ENCODE measurements at regions not wholly inside any gene's neighbourhood (a gene's known extent, or its start where the extent isn't known, plus 50 kb on each side); places are given as distances from the start of the nearest gene placed in this dataset.

- peak overlapping the region in 8 of 9 donors; percentile 36 to 60 (median 48) for H3K27ac Mint-ChIP-seq
- peaks cover 0 to 66% (median 0%) of the 10 kb centered on the region in 5 donors for H3K27me3 Mint-ChIP-seq
- DNase-seq (peak in 4 of 9 donors; percentile 16 to 40 (median 32)), ATAC-seq (peak; percentile 42)
- no peaks in the 10 kb centered on the region for H3K36me3 ChIP-seq (ENCODE audit: control insufficient read depth in 2 of 3, insufficient read depth in 3 of 3, low read length in 3 of 3)
- peaks cover 0 to 6% (median 0%) of the 10 kb centered on the region in 5 donors for H3K36me3 Mint-ChIP-seq
- H3K9me3 Mint-ChIP-seq: peaks cover 0 to 3% (median 0%) of the 10 kb centered on the region in 11 donors
- ChIA-PET POLR2A (interaction anchor here (0.6 kb wide), 1 partner anchor 82 kb away, joined by 4 read pairs; no protein-coding TSS in a partner anchor), CTCF (interaction anchor here (0.6 to 1.2 kb wide), 2 partner anchors 372 to 876 kb away, joined by 3 read pairs; no protein-coding TSS in a partner anchor)
- peak overlapping the region; percentile 42 to 81 (median 72) for H3K4me3 Mint-ChIP-seq
- H3K9me3 ChIP-seq (ENCODE audit: control insufficient read depth in 2 of 3, low read length in 3 of 3): no peaks in the 10 kb centered on the region
- peaks cover 21 to 38% of the 10 kb centered on the region in 2 donors for H3K4me1 ChIP-seq (ENCODE audit: control insufficient read depth in 2 of 2, insufficient read depth in 2 of 2, low read length in 2 of 2)
- H3K27ac ChIP-seq (ENCODE audit: low read depth, low read length): no peak overlapping the region
- H3K4me1 Mint-ChIP-seq: peaks cover 47 to 54% (median 52%) of the 10 kb centered on the region in 7 donors
- peak overlapping the region; percentile 31 for H3K4me3 ChIP-seq (ENCODE audit: low read length)
- intact Hi-C loops (cut with micrococcal nuclease): no loop called here
- H3K27me3 ChIP-seq (ENCODE audit: control insufficient read depth in 2 of 2, insufficient read depth in 2 of 2, low read length in 2 of 2): no peaks in the 10 kb centered on the region
Measured at GRCh38 chr15:70451821-70452653, 311.3 kb downstream of the UACA start.

GRCh38 chr15:70450142-70450443 lies 313.3 kb downstream of the UACA start:
- Mint-ChIP-seq H3K36me3 (peaks cover 0 to 6% (median 0%) of the 10 kb centered on the region in 5 donors), H3K27me3 (peaks cover 0 to 69% (median 0%) of the 10 kb centered on the region in 5 donors), H3K4me1 (peaks cover 48 to 59% (median 56%) of the 10 kb centered on the region in 7 donors), H3K4me3 (peak overlapping the region in 1 of 10 donors; percentile 17), H3K27ac (peak overlapping the region in 2 of 9 donors; percentile 41 to 63), H3K9me3 (peaks cover 0 to 3% (median 0%) of the 10 kb centered on the region in 11 donors)
- no peaks in the 10 kb centered on the region for H3K9me3 ChIP-seq (ENCODE audit: control insufficient read depth in 2 of 3, low read length in 3 of 3)
- H3K4me1 ChIP-seq (ENCODE audit: control insufficient read depth in 2 of 2, insufficient read depth in 2 of 2, low read length in 2 of 2): peaks cover 21 to 39% of the 10 kb centered on the region in 2 donors
- no peaks in the 10 kb centered on the region for H3K27me3 ChIP-seq (ENCODE audit: control insufficient read depth in 2 of 2, insufficient read depth in 2 of 2, low read length in 2 of 2)
- H3K4me3 ChIP-seq (ENCODE audit: low read length): no peak overlapping the region
- POLR2A ChIA-PET: no interaction called here
- CTCF ChIA-PET: no interaction called here
- no peaks in the 10 kb centered on the region for H3K36me3 ChIP-seq (ENCODE audit: control insufficient read depth in 2 of 3, insufficient read depth in 3 of 3, low read length in 3 of 3)
- intact Hi-C loops (cut with micrococcal nuclease): no loop called here
- no peak for ATAC-seq
- no peak for DNase-seq
- no peak overlapping the region for H3K27ac ChIP-seq (ENCODE audit: low read depth, low read length)

GRCh38 chr15:70449311-70450141 lies 313.8 kb downstream of the UACA start:
- H3K4me3 Mint-ChIP-seq: peak overlapping the region in 1 of 10 donors; percentile 17
- POLR2A ChIA-PET: no interaction called here
- H3K4me1 ChIP-seq (ENCODE audit: control insufficient read depth in 2 of 2, insufficient read depth in 2 of 2, low read length in 2 of 2): peaks cover 21 to 39% of the 10 kb centered on the region in 2 donors
- no peak for DNase-seq
- peaks cover 0 to 74% (median 1%) of the 10 kb centered on the region in 5 donors for H3K27me3 Mint-ChIP-seq
- ATAC-seq: no peak
- H3K4me1 Mint-ChIP-seq: peaks cover 48 to 59% (median 56%) of the 10 kb centered on the region in 7 donors
- peak overlapping the region in 2 of 9 donors; percentile 41 to 63 for H3K27ac Mint-ChIP-seq
- peaks cover 0 to 6% (median 0%) of the 10 kb centered on the region in 5 donors for H3K36me3 Mint-ChIP-seq
- H3K27me3 ChIP-seq (ENCODE audit: control insufficient read depth in 2 of 2, insufficient read depth in 2 of 2, low read length in 2 of 2): no peaks in the 10 kb centered on the region
- H3K27ac ChIP-seq (ENCODE audit: low read depth, low read length): no peak overlapping the region
- H3K9me3 ChIP-seq (ENCODE audit: control insufficient read depth in 2 of 3, low read length in 3 of 3): no peaks in the 10 kb centered on the region
- H3K36me3 ChIP-seq (ENCODE audit: control insufficient read depth in 2 of 3, insufficient read depth in 3 of 3, low read length in 3 of 3): no peaks in the 10 kb centered on the region
- H3K9me3 Mint-ChIP-seq: peaks cover 0 to 3% (median 0%) of the 10 kb centered on the region in 11 donors
- H3K4me3 ChIP-seq (ENCODE audit: low read length): no peak overlapping the region
- CTCF ChIA-PET: no interaction called here
- intact Hi-C loops (cut with micrococcal nuclease): loop anchor here in 1 of 2 donors (2.0 kb wide), 1 partner anchor 15 kb away; no protein-coding TSS in a partner anchor

GRCh38 chr15:70447928-70448698 lies 315.2 kb downstream of the UACA start:
- Mint-ChIP-seq H3K4me3 (peak overlapping the region; percentile 53 to 81 (median 75)), H3K27ac (peak overlapping the region; percentile 39 to 87 (median 65)), H3K36me3 (peaks cover 0 to 6% (median 0%) of the 10 kb centered on the region in 5 donors), H3K27me3 (peaks cover 0 to 77% (median 11%) of the 10 kb centered on the region in 5 donors), H3K4me1 (peaks cover 43 to 55% (median 51%) of the 10 kb centered on the region in 7 donors), H3K9me3 (peaks cover 0 to 3% (median 0%) of the 10 kb centered on the region in 11 donors)
- Histone ChIP-seq H3K27me3 (ENCODE audit: control insufficient read depth in 2 of 2, insufficient read depth in 2 of 2, low read length in 2 of 2) (no peaks in the 10 kb centered on the region), H3K27ac (ENCODE audit: low read depth, low read length) (peak overlapping the region; percentile 2), H3K4me3 (ENCODE audit: low read length) (peak overlapping the region; percentile 14), H3K9me3 (ENCODE audit: control insufficient read depth in 2 of 3, low read length in 3 of 3) (no peaks in the 10 kb centered on the region), H3K36me3 (ENCODE audit: control insufficient read depth in 2 of 3, insufficient read depth in 3 of 3, low read length in 3 of 3) (no peaks in the 10 kb centered on the region), H3K4me1 (ENCODE audit: control insufficient read depth in 2 of 2, insufficient read depth in 2 of 2, low read length in 2 of 2) (peaks cover 21 to 39% of the 10 kb centered on the region in 2 donors)
- ATAC-seq (peak; percentile 82), DNase-seq (peak in 8 of 9 donors; percentile 16 to 55 (median 32))
- ChIA-PET CTCF (no interaction called here), POLR2A (interaction anchor here (0.5 to 0.6 kb wide), 2 partner anchors 16 to 660 kb away, joined by 3 read pairs; no protein-coding TSS in a partner anchor)
- intact Hi-C loops (cut with micrococcal nuclease): loop anchor here in 1 of 2 donors (2.0 kb wide), 1 partner anchor 13 kb away; no protein-coding TSS in a partner anchor

GRCh38 chr15:70447521-70447920 lies 315.8 kb downstream of the UACA start:
- peak overlapping the region; percentile 14 for H3K4me3 ChIP-seq (ENCODE audit: low read length)
- Mint-ChIP-seq H3K4me3 (peak overlapping the region in 9 of 10 donors; percentile 53 to 81 (median 76)), H3K4me1 (peaks cover 41 to 53% (median 46%) of the 10 kb centered on the region in 7 donors), H3K27me3 (peaks cover 0 to 77% (median 16%) of the 10 kb centered on the region in 5 donors), H3K36me3 (peaks cover 0 to 6% (median 0%) of the 10 kb centered on the region in 5 donors), H3K9me3 (peaks cover 0 to 3% (median 0%) of the 10 kb centered on the region in 11 donors), H3K27ac (peak overlapping the region in 4 of 9 donors; percentile 73 to 87 (median 80))
- H3K9me3 ChIP-seq (ENCODE audit: control insufficient read depth in 2 of 3, low read length in 3 of 3): no peaks in the 10 kb centered on the region
- peaks cover 21 to 39% of the 10 kb centered on the region in 2 donors for H3K4me1 ChIP-seq (ENCODE audit: control insufficient read depth in 2 of 2, insufficient read depth in 2 of 2, low read length in 2 of 2)
- CTCF ChIA-PET: no interaction called here
- no peak for ATAC-seq
- no peak for DNase-seq
- intact Hi-C loops (cut with micrococcal nuclease): no loop called here
- peak overlapping the region; percentile 2 for H3K27ac ChIP-seq (ENCODE audit: low read depth, low read length)
- no peaks in the 10 kb centered on the region for H3K27me3 ChIP-seq (ENCODE audit: control insufficient read depth in 2 of 2, insufficient read depth in 2 of 2, low read length in 2 of 2)
- H3K36me3 ChIP-seq (ENCODE audit: control insufficient read depth in 2 of 3, insufficient read depth in 3 of 3, low read length in 3 of 3): no peaks in the 10 kb centered on the region
- POLR2A ChIA-PET: interaction anchor here (0.5 to 0.6 kb wide), 2 partner anchors 15 to 659 kb away, joined by 3 read pairs; no protein-coding TSS in a partner anchor
